Fibroblast of pulmonary artery (primary cell): ENCODE measurements at regions not wholly inside any gene's neighbourhood (a gene's known extent, or its start where the extent isn't known, plus 50 kb on each side); places are given as distances from the start of the nearest gene placed in this dataset.
"Not testable (repeated sequence)": the region's sequence is repeated elsewhere in the genome, so short reads cannot be mapped to it uniquely, and the experiment has no call there.

ENCODE experiments used
- DNase-seq: peaks from one replicate; pipeline ENCODE4 v3.0.0-alpha.2; 2010; ENCODE audit warnings: low read depth
- H3K4me3 ChIP-seq: replicated peaks from 2 replicates; pipeline ENCODE4 v1.5.1; 2011; ENCODE audit warnings: low read depth, mild to moderate bottlenecking, control low read depth, low read length, moderate library complexity
- CTCF ChIP-seq: IDR thresholded peaks from 2 replicates; pipeline ENCODE4 v1.5.1; 2011; ENCODE audit warnings: mild to moderate bottlenecking, control low read depth, low read length, inconsistent platforms; ENCODE audit errors: missing control alignments

GRCh38 chr4:153096344-153096743 lies 107.9 kb upstream of the TRIM2 start:
- no peak for DNase-seq
- H3K4me3 ChIP-seq: no peak overlapping the region
- no peak for TF ChIP-seq CTCF

- no peak for DNase-seq
- no peak for TF ChIP-seq CTCF
- H3K4me3 ChIP-seq: no peak overlapping the region
These were observed 105.8 kb upstream of the TRIM2 start for GRCh38 chr4:153098427-153098826.

GRCh38 chr4:153099391-153100140 lies 104.7 kb upstream of the TRIM2 start:
- no peak overlapping the region for H3K4me3 ChIP-seq
- no peak for TF ChIP-seq CTCF
- no peak for DNase-seq

GRCh38 chr4:153106736-153107135 lies 97.5 kb upstream of the TRIM2 start:
- not testable (repeated sequence) for DNase-seq, H3K4me3 ChIP-seq

- H3K4me3 ChIP-seq: no peak overlapping the region
- DNase-seq: no peak
- no peak for TF ChIP-seq CTCF
These were observed 97.0 kb upstream of the TRIM2 start for GRCh38 chr4:153107246-153107645.

- DNase-seq: no peak
- H3K4me3 ChIP-seq: no peak overlapping the region
- no peak for TF ChIP-seq CTCF
These were observed 94.9 kb upstream of the TRIM2 start for GRCh38 chr4:153109296-153109849.

GRCh38 chr4:153110739-153111138 lies 93.5 kb upstream of the TRIM2 start:
- TF ChIP-seq CTCF: no peak
- H3K4me3 ChIP-seq: no peak overlapping the region
- DNase-seq: no peak
